SK-N-SH treated with all-trans-retinoic acid at 6 μM for 48 hours (cell line): ENCODE measurements at regions not wholly inside any gene's neighbourhood (a gene's known extent, or its start where the extent isn't known, plus 50 kb on each side); places are given as distances from the start of the nearest gene placed in this dataset.

Source experiments
- ATAC-seq: fragments of 200-7000 bp; cut with Tn5 transposase; 3 replicates; pipeline ENCODE4 v1.9.1; 2020; ENCODE audit warnings: mild to moderate bottlenecking, moderate library complexity
- ARNTL ChIP-seq: fragments of 450-650 bp; formaldehyde crosslinking; IDR thresholded peaks from 2 replicates; pipeline ENCODE4 v1.5.0; 2020; ENCODE audit warnings: low read depth, mild to moderate bottlenecking, moderate library complexity, borderline replicate concordance
- BACH2 ChIP-seq: fragments of 250-450 bp; sonication (Bioruptor Pico); IDR thresholded peaks from 2 replicates; pipeline ENCODE4 v1.9.0; 2021; ENCODE audit warnings: mild to moderate bottlenecking, borderline replicate concordance
- CSDC2 ChIP-seq: fragments of 250-450 bp; sonication (Bioruptor Pico); IDR thresholded peaks from 2 replicates; pipeline ENCODE4 v1.5.0; 2020; ENCODE audit warnings: mild to moderate bottlenecking, moderate library complexity
- ESRRG ChIP-seq: fragments of 250-450 bp; sonication (Bioruptor Pico); IDR thresholded peaks from 2 replicates; pipeline ENCODE4 v1.6.1; 2021; ENCODE audit warnings: mild to moderate bottlenecking
- GLIS3 ChIP-seq: fragments of 250-450 bp; sonication (Bioruptor Pico); IDR thresholded peaks from 2 replicates; pipeline ENCODE4 v1.5.0; 2020; ENCODE audit warnings: mild to moderate bottlenecking, moderate library complexity
- OSR1 ChIP-seq: fragments of 250-450 bp; sonication (Bioruptor Pico); IDR thresholded peaks from 2 replicates; pipeline ENCODE4 v1.8.0; 2022; ENCODE audit warnings: moderate library complexity, mild to moderate bottlenecking, inconsistent platforms
- PPARA ChIP-seq: fragments of 250-450 bp; sonication (Bioruptor Pico); IDR thresholded peaks from 2 replicates; pipeline ENCODE4 v1.5.0; 2020; ENCODE audit warnings: mild to moderate bottlenecking, borderline replicate concordance
- RARB ChIP-seq: fragments of 250-450 bp; sonication (Bioruptor Pico); IDR thresholded peaks from 2 replicates; pipeline ENCODE4 v1.8.0; 2021; ENCODE audit warnings: mild to moderate bottlenecking, moderate library complexity
- SNAI2 ChIP-seq: fragments of 250-450 bp; sonication (Bioruptor Pico); IDR thresholded peaks from 2 replicates; pipeline ENCODE4 v1.5.0; 2020; ENCODE audit warnings: mild to moderate bottlenecking, moderate library complexity
- TCF4 ChIP-seq: fragments of 250-450 bp; sonication (Bioruptor Pico); IDR thresholded peaks from 2 replicates; pipeline ENCODE4 v1.8.0; 2021; ENCODE audit warnings: mild to moderate bottlenecking, moderate library complexity, borderline replicate concordance
- TOX ChIP-seq: fragments of 250-450 bp; sonication (Bioruptor Pico); IDR thresholded peaks from 2 replicates; pipeline ENCODE4 v1.8.0; 2021; ENCODE audit warnings: mild to moderate bottlenecking, moderate library complexity, borderline replicate concordance
- ZC3H10 ChIP-seq: fragments of 250-450 bp; sonication (Bioruptor Pico); IDR thresholded peaks from 2 replicates; pipeline ENCODE4 v1.5.1; 2021; ENCODE audit warnings: mild to moderate bottlenecking, moderate library complexity
- ZFP3 ChIP-seq: fragments of 250-450 bp; sonication (Bioruptor Pico); IDR thresholded peaks from 2 replicates; pipeline ENCODE4 v1.5.0; 2020; ENCODE audit warnings: mild to moderate bottlenecking, moderate library complexity
- ZFP30 ChIP-seq: fragments of 450-650 bp; formaldehyde crosslinking; IDR thresholded peaks from 2 replicates; pipeline ENCODE4 v1.5.0; 2022; ENCODE audit warnings: mild to moderate bottlenecking, moderate library complexity
- ZNF565 ChIP-seq: fragments of 450-650 bp; formaldehyde crosslinking; conservative IDR thresholded peaks from 2 replicates; pipeline ENCODE4 v1.5.0; 2020; ENCODE audit warnings: low read depth, mild to moderate bottlenecking, moderate library complexity
- ZNF70 ChIP-seq: fragments of 450-650 bp; formaldehyde crosslinking; IDR thresholded peaks from 2 replicates; pipeline ENCODE4 v1.5.0; 2020; ENCODE audit warnings: mild to moderate bottlenecking, moderate library complexity
- ZNF8 ChIP-seq: fragments of 450-650 bp; formaldehyde crosslinking; IDR thresholded peaks from 2 replicates; pipeline ENCODE4 v1.5.0; 2020; ENCODE audit warnings: mild to moderate bottlenecking, moderate library complexity
- TF ChIP-seq, protein P1 (sequence below): fragments of 250-450 bp; sonication (Bioruptor Pico); IDR thresholded peaks from 2 replicates; pipeline ENCODE4 v1.5.1; 2021; ENCODE audit warnings: mild to moderate bottlenecking, moderate library complexity
- TF ChIP-seq, protein P2 (sequence below): fragments of 250-450 bp; sonication (Bioruptor Pico); IDR thresholded peaks from 2 replicates; pipeline ENCODE4 v1.5.1; 2020; ENCODE audit warnings: low read depth, mild to moderate bottlenecking, moderate library complexity
- TF ChIP-seq, protein P3 (sequence below): fragments of 250-450 bp; sonication (Bioruptor Pico); IDR thresholded peaks from 2 replicates; pipeline ENCODE4 v1.8.0; 2020; ENCODE audit warnings: mild to moderate bottlenecking, moderate library complexity, borderline replicate concordance
- TF ChIP-seq, protein P4 (sequence below): fragments of 250-450 bp; sonication (Bioruptor Pico); IDR thresholded peaks from 2 replicates; pipeline ENCODE4 v1.8.0; 2021; ENCODE audit warnings: low read depth, mild to moderate bottlenecking, moderate library complexity, borderline replicate concordance

DNA sequence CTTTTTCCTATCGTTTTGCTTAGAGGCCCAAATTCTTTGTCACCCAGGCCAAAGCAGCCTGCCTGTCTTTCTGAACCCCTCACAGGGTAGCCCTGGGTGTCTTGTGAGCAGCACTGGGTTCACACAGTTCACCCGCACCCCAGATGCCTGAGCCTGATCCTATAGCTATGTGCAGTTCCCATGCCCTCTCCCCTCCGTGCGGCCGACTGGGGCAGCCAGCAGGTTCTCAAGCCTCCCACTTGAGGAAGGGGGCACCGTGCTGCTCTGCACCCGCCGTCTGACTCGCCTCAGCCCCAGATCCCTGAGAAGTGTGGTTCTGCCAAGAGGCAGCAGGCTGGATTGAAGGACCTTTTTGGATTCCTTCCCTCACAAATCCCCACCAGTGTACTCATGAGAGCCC lies 89.0 kb downstream of the PSMB1 start:
- TF ChIP-seq, protein P1, sequence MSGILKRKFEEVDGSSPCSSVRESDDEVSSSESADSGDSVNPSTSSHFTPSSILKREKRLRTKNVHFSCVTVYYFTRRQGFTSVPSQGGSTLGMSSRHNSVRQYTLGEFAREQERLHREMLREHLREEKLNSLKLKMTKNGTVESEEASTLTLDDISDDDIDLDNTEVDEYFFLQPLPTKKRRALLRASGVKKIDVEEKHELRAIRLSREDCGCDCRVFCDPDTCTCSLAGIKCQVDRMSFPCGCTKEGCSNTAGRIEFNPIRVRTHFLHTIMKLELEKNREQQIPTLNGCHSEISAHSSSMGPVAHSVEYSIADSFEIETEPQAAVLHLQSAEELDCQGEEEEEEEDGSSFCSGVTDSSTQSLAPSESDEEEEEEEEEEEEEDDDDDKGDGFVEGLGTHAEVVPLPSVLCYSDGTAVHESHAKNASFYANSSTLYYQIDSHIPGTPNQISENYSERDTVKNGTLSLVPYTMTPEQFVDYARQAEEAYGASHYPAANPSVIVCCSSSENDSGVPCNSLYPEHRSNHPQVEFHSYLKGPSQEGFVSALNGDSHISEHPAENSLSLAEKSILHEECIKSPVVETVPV (CRISPR knock-in tag): no peak
- TF ChIP-seq RARB: no peak
- no peak for TF ChIP-seq SNAI2 (CRISPR knock-in tag)
- no peak for TF ChIP-seq CSDC2 (CRISPR knock-in tag)
- no peak for TF ChIP-seq ESRRG
- TF ChIP-seq PPARA: no peak
- no peak for TF ChIP-seq ZFP3 (CRISPR knock-in tag)
- TF ChIP-seq, protein P2, sequence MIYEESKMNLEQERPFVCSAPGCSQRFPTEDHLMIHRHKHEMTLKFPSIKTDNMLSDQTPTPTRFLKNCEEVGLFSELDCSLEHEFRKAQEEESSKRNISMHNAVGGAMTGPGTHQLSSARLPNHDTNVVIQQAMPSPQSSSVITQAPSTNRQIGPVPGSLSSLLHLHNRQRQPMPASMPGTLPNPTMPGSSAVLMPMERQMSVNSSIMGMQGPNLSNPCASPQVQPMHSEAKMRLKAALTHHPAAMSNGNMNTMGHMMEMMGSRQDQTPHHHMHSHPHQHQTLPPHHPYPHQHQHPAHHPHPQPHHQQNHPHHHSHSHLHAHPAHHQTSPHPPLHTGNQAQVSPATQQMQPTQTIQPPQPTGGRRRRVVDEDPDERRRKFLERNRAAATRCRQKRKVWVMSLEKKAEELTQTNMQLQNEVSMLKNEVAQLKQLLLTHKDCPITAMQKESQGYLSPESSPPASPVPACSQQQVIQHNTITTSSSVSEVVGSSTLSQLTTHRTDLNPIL (CRISPR knock-in tag): no peak
- TF ChIP-seq ARNTL (CRISPR knock-in tag): no peak
- TF ChIP-seq GLIS3 (CRISPR knock-in tag): no peak
- TF ChIP-seq ZNF70 (CRISPR knock-in tag): no peak
- no peak for TF ChIP-seq TOX
- TF ChIP-seq OSR1 (CRISPR knock-in tag): no peak
- no peak for TF ChIP-seq ZNF8
- TF ChIP-seq ZC3H10: no peak
- TF ChIP-seq ZFP30: no peak
- no peak for TF ChIP-seq TCF4 (CRISPR knock-in tag)
- no peak for ATAC-seq

DNA sequence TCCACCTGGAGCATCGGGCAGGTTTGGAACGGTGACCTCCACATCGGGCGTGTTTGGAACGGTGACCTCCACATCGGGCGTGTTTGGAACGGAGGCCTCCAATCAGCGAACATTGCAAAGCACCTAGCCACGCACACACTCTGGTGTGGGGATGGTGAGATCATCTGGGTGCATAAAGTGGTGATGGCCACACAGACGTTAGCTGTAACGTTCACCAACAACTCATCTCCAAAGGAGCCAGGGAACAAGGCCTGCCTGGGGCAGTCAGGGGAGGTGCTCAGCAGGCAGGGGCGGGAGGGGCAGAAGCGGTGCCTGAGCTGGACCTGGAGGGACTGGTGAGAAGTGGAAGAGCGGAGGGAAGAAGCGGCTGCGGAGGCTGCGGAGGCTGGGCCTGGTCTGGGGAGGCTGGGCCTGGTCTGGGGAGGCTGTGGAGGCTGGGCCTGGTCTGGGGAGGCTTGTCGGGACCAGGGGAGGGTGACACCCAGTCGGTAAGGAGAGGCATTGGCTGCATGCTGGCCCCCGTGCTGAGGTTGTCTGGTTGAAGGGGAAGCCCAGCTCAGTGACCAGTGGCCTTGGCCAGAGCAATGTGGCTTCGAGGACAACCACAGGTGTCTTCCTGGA lies 89.9 kb downstream of the PSMB1 start:
- no peak for ATAC-seq

DNA sequence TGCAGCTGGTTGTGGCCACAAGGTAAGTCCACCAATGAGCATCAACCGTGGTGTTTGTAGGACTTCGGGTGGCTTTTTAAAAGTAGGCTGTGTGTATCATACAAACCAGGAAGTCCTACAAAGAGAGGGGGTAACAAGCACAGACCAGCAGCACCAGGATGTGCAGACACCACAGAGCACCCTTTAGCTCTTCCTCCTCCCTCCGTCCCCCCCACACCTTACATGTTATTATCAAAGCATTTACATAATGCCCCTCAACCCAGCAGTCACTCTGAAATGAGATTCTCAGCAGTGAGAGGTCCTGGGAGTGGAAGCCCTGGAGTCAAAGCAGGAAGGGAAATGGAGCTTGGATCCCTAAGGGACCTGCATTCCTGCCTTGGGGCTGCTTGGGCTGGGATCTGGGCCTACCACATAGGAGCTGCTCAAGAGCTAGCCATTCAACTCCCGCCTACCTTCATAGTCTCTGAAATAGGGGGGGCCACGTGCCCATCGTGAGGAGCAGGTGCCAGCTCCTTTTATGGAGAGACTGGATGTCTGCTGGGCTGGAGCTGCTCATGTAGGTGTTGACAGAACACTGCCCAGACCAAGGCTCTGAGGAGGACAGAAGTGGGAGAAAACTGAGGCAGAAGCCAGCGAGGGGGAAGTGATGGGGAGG lies 90.6 kb downstream of the PSMB1 start:
- no peak for ATAC-seq
- TF ChIP-seq, protein P1 (CRISPR knock-in tag): no peak
- TF ChIP-seq TOX (no peak), OSR1 (CRISPR knock-in tag) (no peak), ZC3H10 (no peak), PPARA (no peak), TCF4 (CRISPR knock-in tag) (no peak), BACH2 (no peak), ZNF70 (CRISPR knock-in tag) (no peak)
- TF ChIP-seq, protein P3, sequence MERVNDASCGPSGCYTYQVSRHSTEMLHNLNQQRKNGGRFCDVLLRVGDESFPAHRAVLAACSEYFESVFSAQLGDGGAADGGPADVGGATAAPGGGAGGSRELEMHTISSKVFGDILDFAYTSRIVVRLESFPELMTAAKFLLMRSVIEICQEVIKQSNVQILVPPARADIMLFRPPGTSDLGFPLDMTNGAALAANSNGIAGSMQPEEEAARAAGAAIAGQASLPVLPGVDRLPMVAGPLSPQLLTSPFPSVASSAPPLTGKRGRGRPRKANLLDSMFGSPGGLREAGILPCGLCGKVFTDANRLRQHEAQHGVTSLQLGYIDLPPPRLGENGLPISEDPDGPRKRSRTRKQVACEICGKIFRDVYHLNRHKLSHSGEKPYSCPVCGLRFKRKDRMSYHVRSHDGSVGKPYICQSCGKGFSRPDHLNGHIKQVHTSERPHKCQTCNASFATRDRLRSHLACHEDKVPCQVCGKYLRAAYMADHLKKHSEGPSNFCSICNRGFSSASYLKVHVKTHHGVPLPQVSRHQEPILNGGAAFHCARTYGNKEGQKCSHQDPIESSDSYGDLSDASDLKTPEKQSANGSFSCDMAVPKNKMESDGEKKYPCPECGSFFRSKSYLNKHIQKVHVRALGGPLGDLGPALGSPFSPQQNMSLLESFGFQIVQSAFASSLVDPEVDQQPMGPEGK (CRISPR knock-in tag): no peak
- TF ChIP-seq, protein P4, sequence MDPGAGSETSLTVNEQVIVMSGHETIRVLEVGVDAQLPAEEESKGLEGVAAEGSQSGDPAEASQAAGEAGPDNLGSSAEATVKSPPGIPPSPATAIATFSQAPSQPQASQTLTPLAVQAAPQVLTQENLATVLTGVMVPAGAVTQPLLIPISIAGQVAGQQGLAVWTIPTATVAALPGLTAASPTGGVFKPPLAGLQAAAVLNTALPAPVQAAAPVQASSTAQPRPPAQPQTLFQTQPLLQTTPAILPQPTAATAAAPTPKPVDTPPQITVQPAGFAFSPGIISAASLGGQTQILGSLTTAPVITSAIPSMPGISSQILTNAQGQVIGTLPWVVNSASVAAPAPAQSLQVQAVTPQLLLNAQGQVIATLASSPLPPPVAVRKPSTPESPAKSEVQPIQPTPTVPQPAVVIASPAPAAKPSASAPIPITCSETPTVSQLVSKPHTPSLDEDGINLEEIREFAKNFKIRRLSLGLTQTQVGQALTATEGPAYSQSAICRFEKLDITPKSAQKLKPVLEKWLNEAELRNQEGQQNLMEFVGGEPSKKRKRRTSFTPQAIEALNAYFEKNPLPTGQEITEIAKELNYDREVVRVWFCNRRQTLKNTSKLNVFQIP (CRISPR knock-in tag): no peak

More for the DNA sequence above, 89.9 kb downstream of the PSMB1 start:
- no peak for TF ChIP-seq BACH2
- TF ChIP-seq ZNF565 (CRISPR knock-in tag): no peak
- TF ChIP-seq TOX: no peak
- TF ChIP-seq PPARA: no peak
- TF ChIP-seq, protein P3 (CRISPR knock-in tag): no peak
- TF ChIP-seq, all 23 proteins: peak for 0
